Nephron progenitor cell (in vitro differentiated cells): ENCODE measurements at regions not wholly inside any gene's neighbourhood (a gene's known extent, or its start where the extent isn't known, plus 50 kb on each side); places are given as distances from the start of the nearest gene placed in this dataset.
A peak's percentile ranks its signal among the peaks of the same experiment; 100 is the strongest.

Source experiments
- DNase-seq: peaks from one replicate; pipeline ENCODE4 v3.0.0; 2021
- H3K27ac Mint-ChIP-seq: 2 replicates; pipeline ENCODE4 v1.8.0; 2021; ENCODE audit warnings: mild to moderate bottlenecking, moderate library complexity, mixed read lengths
- H3K27me3 Mint-ChIP-seq: 2 replicates; pipeline ENCODE4 v1.8.0; 2021; ENCODE audit warnings: mild to moderate bottlenecking, low read depth, mixed read lengths; ENCODE audit not compliant: poor library complexity
- H3K36me3 Mint-ChIP-seq: 2 replicates; pipeline ENCODE4 v1.8.0; 2021; ENCODE audit warnings: low read depth, mixed read lengths
- H3K4me1 Mint-ChIP-seq: 2 replicates; pipeline ENCODE4 v1.8.0; 2021; ENCODE audit warnings: mixed read lengths
- H3K4me3 Mint-ChIP-seq: 2 replicates; pipeline ENCODE4 v1.8.0; 2021; ENCODE audit warnings: mild to moderate bottlenecking, moderate library complexity, mixed read lengths
- H3K9me3 Mint-ChIP-seq: 2 replicates; pipeline ENCODE4 v1.8.0; 2021; ENCODE audit warnings: mild to moderate bottlenecking, moderate library complexity, mixed read lengths
- TF ChIP-seq, protein P1 (sequence below): fragments of 200-600 bp; sonication (generic); IDR thresholded peaks from 2 replicates; pipeline ENCODE4 v1.5.0; 2021; ENCODE audit warnings: antibody characterized with exemption

DNA sequence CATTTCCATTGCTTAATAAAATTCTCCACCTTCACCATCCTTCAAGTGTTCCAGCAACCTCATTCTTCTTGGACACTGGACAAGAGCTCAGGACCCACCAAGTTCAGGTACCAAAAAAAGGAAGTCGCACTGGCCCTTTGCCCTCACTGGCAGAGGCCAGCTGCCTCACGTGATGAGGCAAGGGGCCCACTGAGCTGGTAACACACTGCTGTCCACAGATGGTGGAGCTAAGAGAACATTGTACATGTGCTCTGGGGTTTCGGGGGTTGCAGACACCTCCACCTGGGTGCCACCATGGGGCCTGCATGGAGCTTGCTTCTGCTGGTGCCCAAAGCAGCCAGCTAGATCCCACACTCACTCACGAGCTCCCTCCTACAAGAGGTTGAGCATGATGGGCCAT, 71.3 kb downstream of the SCG2 start:
- Mint-ChIP-seq H3K27ac (no peak overlapping the region), H3K36me3 (no peaks in the 10 kb centered on the region), H3K27me3 (peaks cover 16% of the 10 kb centered on the region), H3K4me1 (peaks cover 9% of the 10 kb centered on the region), H3K9me3 (no peaks in the 10 kb centered on the region), H3K4me3 (no peak overlapping the region)
- TF ChIP-seq, protein P1, sequence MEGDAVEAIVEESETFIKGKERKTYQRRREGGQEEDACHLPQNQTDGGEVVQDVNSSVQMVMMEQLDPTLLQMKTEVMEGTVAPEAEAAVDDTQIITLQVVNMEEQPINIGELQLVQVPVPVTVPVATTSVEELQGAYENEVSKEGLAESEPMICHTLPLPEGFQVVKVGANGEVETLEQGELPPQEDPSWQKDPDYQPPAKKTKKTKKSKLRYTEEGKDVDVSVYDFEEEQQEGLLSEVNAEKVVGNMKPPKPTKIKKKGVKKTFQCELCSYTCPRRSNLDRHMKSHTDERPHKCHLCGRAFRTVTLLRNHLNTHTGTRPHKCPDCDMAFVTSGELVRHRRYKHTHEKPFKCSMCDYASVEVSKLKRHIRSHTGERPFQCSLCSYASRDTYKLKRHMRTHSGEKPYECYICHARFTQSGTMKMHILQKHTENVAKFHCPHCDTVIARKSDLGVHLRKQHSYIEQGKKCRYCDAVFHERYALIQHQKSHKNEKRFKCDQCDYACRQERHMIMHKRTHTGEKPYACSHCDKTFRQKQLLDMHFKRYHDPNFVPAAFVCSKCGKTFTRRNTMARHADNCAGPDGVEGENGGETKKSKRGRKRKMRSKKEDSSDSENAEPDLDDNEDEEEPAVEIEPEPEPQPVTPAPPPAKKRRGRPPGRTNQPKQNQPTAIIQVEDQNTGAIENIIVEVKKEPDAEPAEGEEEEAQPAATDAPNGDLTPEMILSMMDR, result no peak
- DNase-seq, result no peak

GRCh38 chr2:223532161-223532560, 70.0 kb downstream of the SCG2 start:
- Mint-ChIP-seq H3K4me3 (no peak overlapping the region), H3K27ac (no peak overlapping the region), H3K4me1 (peaks cover 17% of the 10 kb centered on the region)

DNA sequence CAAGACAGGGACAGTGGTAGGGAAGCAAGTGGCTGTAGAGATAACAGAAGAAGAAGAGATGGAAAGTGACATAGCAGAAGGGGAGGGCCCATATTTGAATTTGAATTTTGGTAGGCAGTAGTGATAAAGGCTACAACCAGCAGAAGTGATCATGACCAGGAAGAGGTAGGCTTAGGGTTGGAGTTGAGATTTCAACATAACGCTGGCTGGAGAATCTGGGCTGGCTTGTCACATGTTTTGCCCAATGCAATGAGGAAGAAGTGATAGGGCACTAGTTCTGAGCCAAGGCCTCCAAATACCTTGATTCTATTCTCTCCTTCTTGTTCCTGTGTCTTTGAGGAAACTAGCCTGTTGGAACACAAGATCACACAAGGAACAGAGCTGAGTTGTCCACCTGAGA, 69.4 kb downstream of the SCG2 start:
- Mint-ChIP-seq H3K4me3 (no peak overlapping the region), H3K9me3 (no peaks in the 10 kb centered on the region), H3K27me3 (peaks cover 16% of the 10 kb centered on the region), H3K27ac (no peak overlapping the region), H3K36me3 (no peaks in the 10 kb centered on the region), H3K4me1 (peaks cover 20% of the 10 kb centered on the region)
- TF ChIP-seq, protein P1, result no peak
- DNase-seq, result no peak

More at GRCh38 chr2:223532161-223532560, 70.0 kb downstream of the SCG2 start:
- TF ChIP-seq, protein P1, result no peak
- Mint-ChIP-seq H3K9me3 (no peaks in the 10 kb centered on the region), H3K27me3 (peaks cover 16% of the 10 kb centered on the region), H3K36me3 (no peaks in the 10 kb centered on the region)
- no peak for DNase-seq

DNA sequence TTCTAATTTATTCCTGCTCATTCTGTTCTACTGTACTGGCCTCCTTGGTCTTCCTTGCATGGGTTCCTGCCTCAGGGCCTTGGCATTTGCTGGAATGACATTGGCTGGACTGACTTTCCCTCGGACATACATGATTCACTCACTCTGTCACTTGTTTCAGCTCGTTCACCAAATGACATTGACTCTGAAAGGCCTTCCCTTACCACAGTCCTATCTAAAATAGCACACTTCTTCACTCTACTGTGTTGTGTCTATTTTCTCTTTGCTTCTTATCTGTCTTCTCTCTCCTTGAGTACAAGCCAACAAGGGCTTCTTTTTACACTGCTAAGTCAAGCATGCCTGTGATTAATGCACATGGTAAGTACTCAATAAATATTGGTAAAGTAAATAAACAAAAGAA, 65.6 kb downstream of the SCG2 start:
- H3K27me3 Mint-ChIP-seq, result peaks cover 10% of the 10 kb centered on the region
- no peak overlapping the region for H3K4me3 Mint-ChIP-seq
- DNase-seq, result no peak
- no peaks in the 10 kb centered on the region for H3K9me3 Mint-ChIP-seq
- no peak overlapping the region for H3K27ac Mint-ChIP-seq
- peaks cover 29% of the 10 kb centered on the region for H3K4me1 Mint-ChIP-seq
- H3K36me3 Mint-ChIP-seq, result no peaks in the 10 kb centered on the region
- TF ChIP-seq, protein P1, result no peak

- Mint-ChIP-seq H3K4me3 (no peak overlapping the region), H3K27ac (no peak overlapping the region), H3K9me3 (no peaks in the 10 kb centered on the region), H3K4me1 (peaks cover 29% of the 10 kb centered on the region), H3K27me3 (peaks cover 10% of the 10 kb centered on the region), H3K36me3 (no peaks in the 10 kb centered on the region)
- no peak for DNase-seq
- TF ChIP-seq, protein P1, result no peak
Observed at GRCh38 chr2:223537115-223537514, 65.0 kb downstream of the SCG2 start.

DNA sequence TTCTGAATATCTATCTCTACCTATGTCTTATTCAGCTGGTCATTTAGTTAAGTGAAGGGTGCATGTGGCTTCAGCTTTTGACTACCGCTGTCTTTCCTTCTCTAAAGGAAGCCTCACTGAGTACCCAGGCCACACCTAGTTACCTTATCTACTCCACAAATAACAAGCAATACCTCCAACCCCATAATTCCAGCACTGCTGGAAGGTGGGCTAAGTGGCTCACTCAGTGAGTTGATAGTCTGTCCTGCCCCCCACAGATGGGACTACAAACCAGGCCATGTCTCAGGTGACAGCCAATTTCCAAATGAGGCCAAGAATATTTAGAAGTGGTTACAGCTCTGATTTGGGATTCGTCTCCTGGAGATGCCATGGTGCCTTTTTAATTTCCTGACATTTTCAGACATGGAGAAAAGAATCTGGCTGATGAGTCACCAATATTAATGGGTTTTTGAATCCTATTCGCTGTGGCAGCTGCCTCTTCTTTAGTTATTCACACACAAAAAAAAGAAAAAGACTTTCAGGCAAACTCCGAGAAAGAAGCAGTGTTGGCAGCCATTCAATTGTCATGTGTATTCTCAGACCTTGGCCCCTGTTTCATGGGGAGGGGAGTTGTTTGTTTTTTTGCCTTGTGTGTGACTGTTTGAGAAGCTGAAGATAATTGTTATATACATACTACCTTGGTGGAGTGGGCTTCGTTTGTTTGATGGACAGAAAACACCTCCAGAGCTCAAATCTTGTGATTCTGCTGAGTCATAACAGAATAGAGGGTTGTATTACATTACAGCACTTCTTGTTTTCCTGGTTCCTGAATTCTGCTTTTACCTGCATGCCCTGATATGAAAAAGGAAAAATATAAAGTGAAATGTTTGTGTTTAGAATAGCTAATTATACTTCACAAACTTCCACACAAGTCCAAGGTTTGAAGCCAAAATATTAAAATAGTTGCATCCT, 64.2 kb downstream of the SCG2 start:
- no peak overlapping the region for H3K4me3 Mint-ChIP-seq
- no peak for DNase-seq

More for the DNA sequence above, 64.2 kb downstream of the SCG2 start:
- TF ChIP-seq, protein P1, result no peak
- Mint-ChIP-seq H3K9me3 (no peaks in the 10 kb centered on the region), H3K27me3 (peaks cover 3% of the 10 kb centered on the region), H3K27ac (peak overlapping the region; percentile 77), H3K36me3 (no peaks in the 10 kb centered on the region), H3K4me1 (peaks cover 29% of the 10 kb centered on the region)
